Glutamatergic neuron (in vitro differentiated cells): ENCODE measurements at regions not wholly inside any gene's neighbourhood (a gene's known extent, or its start where the extent isn't known, plus 50 kb on each side); places are given as distances from the start of the nearest gene placed in this dataset.

ENCODE experiments used
- DNase-seq: peaks from one replicate; pipeline ENCODE4 v3.0.0; 2022
- H3K27ac Mint-ChIP-seq: one replicate; pipeline ENCODE4 v1.8.0; 2020; ENCODE audit warnings: mild to moderate bottlenecking, mixed read lengths, inconsistent platforms; ENCODE audit not compliant: unreplicated experiment
- H3K27me3 Mint-ChIP-seq: one replicate; pipeline ENCODE4 v1.8.0; 2020; ENCODE audit warnings: mild to moderate bottlenecking, moderate library complexity, mixed read lengths, inconsistent platforms; ENCODE audit not compliant: unreplicated experiment
- H3K36me3 Mint-ChIP-seq: one replicate; pipeline ENCODE4 v1.8.0; 2020; ENCODE audit warnings: mild to moderate bottlenecking, mixed read lengths, inconsistent platforms; ENCODE audit not compliant: unreplicated experiment
- H3K4me1 Mint-ChIP-seq: one replicate; pipeline ENCODE4 v1.8.0; 2020; ENCODE audit warnings: mild to moderate bottlenecking, low read depth, mixed read lengths, inconsistent platforms; ENCODE audit not compliant: unreplicated experiment
- H3K4me3 Mint-ChIP-seq: one replicate; pipeline ENCODE4 v1.8.0; 2020; ENCODE audit warnings: mild to moderate bottlenecking, mixed read lengths, inconsistent platforms; ENCODE audit not compliant: unreplicated experiment
- H3K9me3 Mint-ChIP-seq: one replicate; pipeline ENCODE4 v1.8.0; 2020; ENCODE audit warnings: mild to moderate bottlenecking, moderate library complexity, mixed read lengths, inconsistent platforms; ENCODE audit not compliant: unreplicated experiment
- TF ChIP-seq, protein P1 (sequence below): fragments of 200-600 bp; sonication (generic); IDR thresholded peaks from one replicate; pipeline ENCODE4 v1.5.0; 2021; ENCODE audit not compliant: partially characterized antibody, unreplicated experiment

- no peak overlapping the region for H3K27ac Mint-ChIP-seq
- no peak for DNase-seq
- no peaks in the 10 kb centered on the region for H3K27me3 Mint-ChIP-seq
- peaks cover 3% of the 10 kb centered on the region for H3K4me1 Mint-ChIP-seq
- no peaks in the 10 kb centered on the region for H3K9me3 Mint-ChIP-seq
- TF ChIP-seq, protein P1, sequence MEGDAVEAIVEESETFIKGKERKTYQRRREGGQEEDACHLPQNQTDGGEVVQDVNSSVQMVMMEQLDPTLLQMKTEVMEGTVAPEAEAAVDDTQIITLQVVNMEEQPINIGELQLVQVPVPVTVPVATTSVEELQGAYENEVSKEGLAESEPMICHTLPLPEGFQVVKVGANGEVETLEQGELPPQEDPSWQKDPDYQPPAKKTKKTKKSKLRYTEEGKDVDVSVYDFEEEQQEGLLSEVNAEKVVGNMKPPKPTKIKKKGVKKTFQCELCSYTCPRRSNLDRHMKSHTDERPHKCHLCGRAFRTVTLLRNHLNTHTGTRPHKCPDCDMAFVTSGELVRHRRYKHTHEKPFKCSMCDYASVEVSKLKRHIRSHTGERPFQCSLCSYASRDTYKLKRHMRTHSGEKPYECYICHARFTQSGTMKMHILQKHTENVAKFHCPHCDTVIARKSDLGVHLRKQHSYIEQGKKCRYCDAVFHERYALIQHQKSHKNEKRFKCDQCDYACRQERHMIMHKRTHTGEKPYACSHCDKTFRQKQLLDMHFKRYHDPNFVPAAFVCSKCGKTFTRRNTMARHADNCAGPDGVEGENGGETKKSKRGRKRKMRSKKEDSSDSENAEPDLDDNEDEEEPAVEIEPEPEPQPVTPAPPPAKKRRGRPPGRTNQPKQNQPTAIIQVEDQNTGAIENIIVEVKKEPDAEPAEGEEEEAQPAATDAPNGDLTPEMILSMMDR: no peak
- H3K4me3 Mint-ChIP-seq: no peak overlapping the region
- H3K36me3 Mint-ChIP-seq: no peaks in the 10 kb centered on the region
Measured at GRCh38 chr13:83471011-83471410, 411.3 kb downstream of the SLITRK1 start.

DNA sequence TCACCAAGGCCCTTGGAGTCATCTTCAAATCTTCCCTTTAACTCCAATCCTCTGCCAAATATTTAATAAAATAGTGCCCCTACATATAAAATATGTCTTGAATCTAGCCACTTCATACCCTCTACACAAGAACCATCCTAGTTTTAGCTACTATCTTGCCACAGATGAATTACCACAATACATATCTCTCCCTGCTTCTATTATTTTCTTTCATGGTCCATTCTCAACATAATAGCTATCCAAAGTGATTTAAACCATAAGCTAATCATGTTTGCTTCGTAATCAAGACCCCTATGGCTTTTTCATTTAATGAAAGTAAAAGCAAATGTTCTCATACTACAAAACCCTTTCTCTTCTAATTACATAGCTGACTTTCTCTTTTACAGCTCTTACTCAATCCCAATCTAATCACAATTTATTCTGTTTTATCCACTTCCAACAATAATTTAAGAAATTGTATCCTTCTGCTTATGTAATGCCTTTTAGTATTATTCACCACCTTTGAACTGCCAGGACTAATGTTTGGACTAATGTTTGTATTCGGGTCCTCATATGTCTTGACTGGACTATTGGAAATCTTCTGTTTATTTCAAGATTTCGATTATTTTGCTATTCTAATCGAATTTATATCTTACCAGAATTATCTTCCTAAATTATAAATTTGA, 412.0 kb downstream of the SLITRK1 start:
- H3K36me3 Mint-ChIP-seq: no peaks in the 10 kb centered on the region
- no peak for DNase-seq
- TF ChIP-seq, protein P1: no peak

DNA sequence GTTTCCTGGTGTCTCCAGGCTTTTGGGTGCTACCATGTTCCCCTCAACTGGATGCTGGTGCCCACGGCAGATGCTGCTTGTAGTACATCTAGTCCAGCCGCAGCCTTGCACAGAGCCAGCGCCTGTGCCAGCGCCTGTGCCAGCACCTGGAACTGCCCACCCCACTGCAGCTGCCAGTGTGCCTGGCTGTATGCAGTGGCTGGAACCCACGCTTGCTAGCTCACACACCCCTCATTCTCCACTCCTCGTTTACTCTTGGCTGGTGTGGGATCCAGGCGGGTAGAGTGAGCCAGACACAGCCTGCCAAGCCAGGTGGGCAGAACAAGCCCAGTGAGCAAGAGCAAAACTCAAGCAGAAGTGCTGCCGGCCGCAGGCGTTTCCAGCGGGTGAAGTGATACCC, 428.6 kb downstream of the SLITRK1 start:
- Mint-ChIP-seq H3K4me1 (peaks cover 4% of the 10 kb centered on the region), H3K4me3 (no peak overlapping the region), H3K36me3 (peaks cover 5% of the 10 kb centered on the region), H3K27me3 (peaks cover 1% of the 10 kb centered on the region), H3K9me3 (peaks cover 3% of the 10 kb centered on the region), H3K27ac (no peak overlapping the region)
- no peak for DNase-seq
- TF ChIP-seq, protein P1: no peak

More for the DNA sequence above, 412.0 kb downstream of the SLITRK1 start:
- Mint-ChIP-seq H3K4me1 (peaks cover 3% of the 10 kb centered on the region), H3K27ac (no peak overlapping the region), H3K27me3 (no peaks in the 10 kb centered on the region), H3K4me3 (no peak overlapping the region), H3K9me3 (no peaks in the 10 kb centered on the region)

- peaks cover 1% of the 10 kb centered on the region for H3K27me3 Mint-ChIP-seq
- peaks cover 3% of the 10 kb centered on the region for H3K9me3 Mint-ChIP-seq
- no peak overlapping the region for H3K27ac Mint-ChIP-seq
- peaks cover 4% of the 10 kb centered on the region for H3K4me1 Mint-ChIP-seq
- no peak for DNase-seq
- H3K4me3 Mint-ChIP-seq: no peak overlapping the region
- peaks cover 5% of the 10 kb centered on the region for H3K36me3 Mint-ChIP-seq
- TF ChIP-seq, protein P1: no peak
Measured at GRCh38 chr13:83453300-83453699, 429.0 kb downstream of the SLITRK1 start.

GRCh38 chr13:83452292-83452950, 429.9 kb downstream of the SLITRK1 start:
- Mint-ChIP-seq H3K4me3 (no peak overlapping the region), H3K27ac (no peak overlapping the region), H3K36me3 (peaks cover 5% of the 10 kb centered on the region), H3K4me1 (peaks cover 4% of the 10 kb centered on the region), H3K27me3 (peaks cover 1% of the 10 kb centered on the region), H3K9me3 (peaks cover 3% of the 10 kb centered on the region)
- no peak for DNase-seq
- TF ChIP-seq, protein P1: no peak
